SK-N-SH (cell line): ENCODE measurements at regions not wholly inside any gene's neighbourhood (a gene's known extent, or its start where the extent isn't known, plus 50 kb on each side); places are given as distances from the start of the nearest gene placed in this dataset.

Experiments
- CTCF ChIA-PET: fragments of 300-600, 350-600 bp; formaldehyde crosslinking; extraction: SDS; loops from one replicate; lab custom pipeline; 2021; lab: Yijun Ruan, JAX
- POLR2A ChIA-PET: fragments of 350-600 bp; sonication (Branson Sonifier 250); formaldehyde crosslinking; extraction: SDS; loops from one replicate; lab custom pipeline; 2020; ENCODE audit warnings: antibody characterized with exemption, inconsistent platforms; lab: Yijun Ruan, JAX
- DNase-seq: peaks from one replicate; pipeline ENCODE4 v3.0.0; 2012
- H2AFZ ChIP-seq: fragments of 200-600 bp; sonication (generic); 2 replicates; pipeline ENCODE4 v1.8.1; 2016; ENCODE audit warnings: antibody characterized with exemption, mild to moderate bottlenecking, low read depth
- H3F3A ChIP-seq: fragments of 200-600 bp; sonication (generic); replicated peaks from 2 replicates; pipeline ENCODE3; 2016; ENCODE audit warnings: antibody characterized with exemption, mild to moderate bottlenecking; ENCODE audit not compliant: insufficient read depth
- H3K27ac ChIP-seq, 2 experiments: fragments of 200-500 bp in 1 of 2; fragments of 200-600 bp in 1 of 2; sonication (Bioruptor generic) in 1 of 2; sonication (generic), shearing (Covaris generic) in 1 of 2; 2 replicates each; pipeline versions ENCODE4 v1.5.1 to v1.6.1; 2014 to 2016; ENCODE audit warnings: low read depth in 2 of 2, inconsistent platforms in 1 of 2, low read length in 1 of 2, mild to moderate bottlenecking in 1 of 2, mixed read lengths in 1 of 2
- H3K27me3 ChIP-seq: fragments of 200-600 bp; sonication (generic), shearing (Covaris generic); 2 replicates; pipeline ENCODE4 v1.6.1; 2016; ENCODE audit warnings: mixed run types; ENCODE audit not compliant: insufficient read depth
- H3K36me3 ChIP-seq, 2 experiments: fragments of 200-500 bp in 1 of 2; fragments of 200-600 bp in 1 of 2; sonication (Bioruptor generic) in 1 of 2; sonication (generic) in 1 of 2; replicated peaks in 1 of 2; 2 replicates each; pipeline versions ENCODE3 to v1.5.1; 2014 to 2016; ENCODE audit warnings: low read length in 1 of 2, mild to moderate bottlenecking in 1 of 2; ENCODE audit not compliant: insufficient read depth in 2 of 2, control insufficient read depth in 1 of 2
- H3K4me1 ChIP-seq, 2 experiments: fragments of 200-500 bp in 1 of 2; fragments of 200-600 bp in 1 of 2; sonication (Bioruptor generic) in 1 of 2; sonication (generic), shearing (Covaris generic) in 1 of 2; 2 replicates each; pipeline versions ENCODE4 v1.5.1 to v1.6.1; 2014 to 2016; ENCODE audit warnings: low read depth in 1 of 2, low read length in 1 of 2, mixed run types in 1 of 2; ENCODE audit not compliant: insufficient read depth in 2 of 2, control insufficient read depth in 1 of 2
- H3K4me2 ChIP-seq: fragments of 200-600 bp; sonication (generic), shearing (Covaris generic); 2 replicates; pipeline ENCODE4 v1.6.1; 2017; ENCODE audit warnings: mixed run types
- H3K4me3 ChIP-seq, 2 experiments: fragments of 200-500 bp in 1 of 2; fragments of 200-600 bp in 1 of 2; sonication (Bioruptor generic) in 1 of 2; sonication (generic), shearing (Covaris generic) in 1 of 2; 2 replicates each; pipeline versions ENCODE4 v1.5.1 to v1.8.1; 2014 to 2016; ENCODE audit warnings: low read depth in 2 of 2, inconsistent platforms in 1 of 2, low read length in 1 of 2, mild to moderate bottlenecking in 1 of 2, mixed read lengths in 1 of 2, moderate library complexity in 1 of 2
- H3K79me2 ChIP-seq: fragments of 200-600 bp; sonication (generic); 2 replicates; pipeline ENCODE4 v1.8.1; 2017; ENCODE audit warnings: mild to moderate bottlenecking; ENCODE audit not compliant: insufficient read depth
- H3K9ac ChIP-seq: fragments of 200-600 bp; sonication (generic); 2 replicates; pipeline ENCODE4 v1.6.1; 2017; ENCODE audit warnings: mixed run types
- H3K9me2 ChIP-seq: fragments of 200-600 bp; sonication (generic); 2 replicates; pipeline ENCODE4 v1.6.1; 2017; ENCODE audit warnings: mixed run types
- H3K9me3 ChIP-seq: fragments of 200-600 bp; sonication (generic); 2 replicates; pipeline ENCODE4 v1.6.1; 2017; ENCODE audit warnings: mixed run types, mild to moderate bottlenecking, moderate library complexity
- H4K20me1 ChIP-seq: fragments of 200-600 bp; sonication (generic); 2 replicates; pipeline ENCODE4 v1.6.1; 2017; ENCODE audit warnings: mild to moderate bottlenecking, mixed run types; ENCODE audit not compliant: insufficient read depth
- ELF1 ChIP-seq: IDR thresholded peaks from 2 replicates; pipeline ENCODE4 v1.4.0; 2012
- FOSL2 ChIP-seq: IDR thresholded peaks from 2 replicates; pipeline ENCODE4 v1.4.0; 2012; ENCODE audit warnings: low read depth, mild to moderate bottlenecking, moderate library complexity, borderline replicate concordance
- FOXJ3 ChIP-seq: sonication (generic); formaldehyde crosslinking; IDR thresholded peaks from 2 replicates; pipeline ENCODE4 v1.5.1; 2020; ENCODE audit warnings: mild to moderate bottlenecking, missing genetic modification reagents
- GATA2 ChIP-seq: sonication (generic); formaldehyde crosslinking; IDR thresholded peaks from 2 replicates; pipeline ENCODE4 v1.5.0; 2020; ENCODE audit warnings: mild to moderate bottlenecking, missing genetic modification reagents
- IRF3 ChIP-seq: fragments of 150-350 bp; IDR thresholded peaks from 2 replicates; pipeline ENCODE4 v1.6.1; 2016; ENCODE audit warnings: mild to moderate bottlenecking, low read depth, low read length
- JUND ChIP-seq: IDR thresholded peaks from 2 replicates; pipeline ENCODE4 v1.4.0; 2012
- MAX ChIP-seq: IDR thresholded peaks from 2 replicates; pipeline ENCODE4 v1.4.0; 2012; ENCODE audit warnings: low read depth
- NFIC ChIP-seq: IDR thresholded peaks from 2 replicates; pipeline ENCODE4 v1.4.0; 2012; ENCODE audit warnings: borderline replicate concordance
- NRF1 ChIP-seq: IDR thresholded peaks from 2 replicates; pipeline ENCODE4 v1.6.1; 2012; ENCODE audit warnings: low read depth, mild to moderate bottlenecking, low read length
- POLR2AphosphoS5 ChIP-seq: IDR thresholded peaks from 2 replicates; pipeline ENCODE4 v1.6.1; 2012; ENCODE audit warnings: low read depth, low read length
- RAD21 ChIP-seq: IDR thresholded peaks from 2 replicates; pipeline ENCODE4 v1.6.1; 2012; ENCODE audit warnings: mild to moderate bottlenecking, low read length
- RCOR1 ChIP-seq: fragments of 150-350 bp; IDR thresholded peaks from 2 replicates; pipeline ENCODE4 v1.6.1; 2017; ENCODE audit warnings: antibody characterized with exemption, low read length
- RXRA ChIP-seq: IDR thresholded peaks from 2 replicates; pipeline ENCODE4 v1.4.0; 2012; ENCODE audit warnings: low read depth, mild to moderate bottlenecking, borderline replicate concordance
- SMC3 ChIP-seq: IDR thresholded peaks from 2 replicates; pipeline ENCODE4 v1.6.1; 2012; ENCODE audit warnings: low read depth, low read length, improper control_type of control experiment
- TAF1 ChIP-seq: IDR thresholded peaks from 2 replicates; pipeline ENCODE4 v1.6.1; 2012; ENCODE audit warnings: low read depth, mild to moderate bottlenecking, low read length, moderate library complexity, borderline replicate concordance
- TEAD4 ChIP-seq: IDR thresholded peaks from 2 replicates; pipeline ENCODE4 v1.4.0; 2012; ENCODE audit warnings: mild to moderate bottlenecking, borderline replicate concordance; ENCODE audit not compliant: insufficient read depth
- YY1 ChIP-seq: IDR thresholded peaks from 2 replicates; pipeline ENCODE4 v1.4.0; 2012; ENCODE audit warnings: low read depth, mild to moderate bottlenecking
- WGBS: methylation state at CpG from one replicate; pipeline ENCODE4 v1.1.6; 2017; ENCODE audit warnings: low lambda C conversion rate; 5-methylcytosine and 5-hydroxymethylcytosine counted together
- TF ChIP-seq, protein P1 (sequence below): fragments of 150-350 bp; IDR thresholded peaks from 2 replicates; pipeline ENCODE4 v1.6.1; 2017; ENCODE audit warnings: antibody characterized with exemption, low read length, low read depth, borderline replicate concordance

DNA sequence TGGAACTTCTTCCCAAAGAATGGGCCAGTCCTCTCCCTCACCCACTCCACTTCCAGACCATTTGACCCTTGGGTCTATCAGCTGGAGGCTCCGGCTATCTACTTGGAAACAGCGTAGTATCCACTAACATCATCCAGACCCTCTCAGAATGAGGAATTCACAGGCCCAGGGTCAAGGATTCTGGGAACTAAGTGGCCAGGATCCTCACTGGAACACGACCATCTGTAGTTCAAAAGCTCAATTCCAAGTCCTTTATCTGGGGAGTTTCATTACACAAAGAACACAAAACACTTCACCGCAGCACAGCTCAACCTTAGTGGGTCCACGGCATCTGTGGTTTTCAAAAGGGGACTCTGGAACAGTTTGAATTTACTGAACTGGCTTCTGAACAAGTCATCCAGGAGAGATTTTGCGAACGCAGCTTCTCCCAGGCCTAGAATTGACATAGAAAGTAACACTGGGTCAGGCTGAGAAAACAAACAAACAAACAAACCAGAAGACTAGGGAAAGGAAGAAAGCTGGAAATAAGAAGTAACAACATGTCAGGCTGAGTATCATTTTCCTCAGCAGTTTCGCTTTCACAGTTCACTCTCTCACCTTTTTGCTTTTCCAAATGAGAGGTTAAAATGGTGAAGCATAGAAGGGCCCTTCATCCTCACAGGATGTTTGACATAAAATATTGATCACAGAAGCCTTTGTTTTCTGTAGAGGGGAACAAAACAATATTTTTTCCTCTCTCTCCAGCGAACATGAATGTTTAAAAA is 57.6 kb upstream of the USP6NL start:
- no peak overlapping the region for H3K27ac ChIP-seq
- no peaks in the 10 kb centered on the region for H4K20me1 ChIP-seq
- no peaks in the 10 kb centered on the region for H3K79me2 ChIP-seq
- no peaks in the 10 kb centered on the region for H3K36me3 ChIP-seq
- ChIA-PET CTCF (no interaction called here), POLR2A (no interaction called here)
- H2AFZ ChIP-seq: no peak overlapping the region; the same call in 1 of the 2 replicates
- no peak overlapping the region for H3K4me3 ChIP-seq
- H3K4me2 ChIP-seq: no peak overlapping the region; the same call in 1 of the 2 replicates
- peaks cover 0 to 6% of the 10 kb centered on the region in 2 experiments; a peak in 3 of 4 replicates for H3K4me1 ChIP-seq
- H3K9me3 ChIP-seq: no peaks in the 10 kb centered on the region
- H3K27me3 ChIP-seq: no peaks in the 10 kb centered on the region; the same call in 1 of the 2 replicates
- H3F3A ChIP-seq: no peaks in the 10 kb centered on the region
- WGBS: 70% methylated on average over 9 of the region's 9 CpGs
- no peak overlapping the region for H3K9ac ChIP-seq
- TF ChIP-seq YY1 (no peak), NFIC (no peak), SMC3 (no peak), JUND (no peak), POLR2AphosphoS5 (no peak), MAX (no peak), ELF1 (no peak), IRF3 (no peak), NRF1 (no peak), RXRA (no peak), FOXJ3 (CRISPR knock-in tag) (no peak), RAD21 (no peak), RCOR1 (no peak), GATA2 (CRISPR knock-in tag) (no peak), TEAD4 (no peak), TAF1 (no peak), FOSL2 (no peak)
- TF ChIP-seq, protein P1, sequence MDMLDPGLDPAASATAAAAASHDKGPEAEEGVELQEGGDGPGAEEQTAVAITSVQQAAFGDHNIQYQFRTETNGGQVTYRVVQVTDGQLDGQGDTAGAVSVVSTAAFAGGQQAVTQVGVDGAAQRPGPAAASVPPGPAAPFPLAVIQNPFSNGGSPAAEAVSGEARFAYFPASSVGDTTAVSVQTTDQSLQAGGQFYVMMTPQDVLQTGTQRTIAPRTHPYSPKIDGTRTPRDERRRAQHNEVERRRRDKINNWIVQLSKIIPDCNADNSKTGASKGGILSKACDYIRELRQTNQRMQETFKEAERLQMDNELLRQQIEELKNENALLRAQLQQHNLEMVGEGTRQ: no peak
- no peaks in the 10 kb centered on the region for H3K9me2 ChIP-seq
- DNase-seq: no peak
